Activated CD4-positive, alpha-beta T cell treated with anti-CD3 and anti-CD28 coated beads, Interleukin-2, Interleukin-4, amounts not matched to agents 100 ng/mL and 50 ng/mL, durations not matched to agents 16 hours and 8 hours (primary cell): ENCODE measurements at regions not wholly inside any gene's neighbourhood (a gene's known extent, or its start where the extent isn't known, plus 50 kb on each side); places are given as distances from the start of the nearest gene placed in this dataset.

Experiments
- DNase-seq: peaks from one replicate; pipeline ENCODE4 v3.0.0-alpha.2; 2020; ENCODE audit warnings: low spot score

DNA sequence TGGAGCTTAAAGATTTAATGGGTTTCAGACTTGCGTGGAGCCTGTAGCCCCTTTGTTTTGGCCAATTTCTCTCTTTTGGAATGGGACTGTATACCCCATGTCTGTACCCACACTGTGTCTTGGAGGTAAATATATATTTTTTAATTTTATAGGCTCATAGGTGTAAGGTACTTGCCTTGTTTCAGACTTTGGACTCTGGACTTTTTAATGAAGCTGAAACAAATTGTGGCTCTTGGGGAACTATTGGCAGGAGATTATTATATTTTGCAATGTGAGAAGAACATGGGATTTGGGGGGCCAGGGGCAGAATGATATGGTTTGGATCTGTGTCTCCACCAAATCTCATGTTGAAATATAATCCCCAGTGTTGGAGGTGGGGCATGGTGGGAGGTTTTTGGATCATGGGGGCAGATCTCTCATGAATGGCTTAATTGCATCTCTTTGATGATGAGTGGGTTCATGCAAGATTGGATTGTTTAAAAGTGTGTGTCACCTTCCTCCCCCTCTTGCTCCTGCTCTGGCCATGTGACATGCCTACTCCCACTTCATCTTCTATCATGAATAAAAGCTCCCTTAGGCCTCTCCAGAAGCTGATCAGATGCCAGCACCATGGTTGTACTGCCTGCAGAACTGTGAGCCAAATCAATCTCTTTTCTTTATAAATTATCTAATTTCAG, 74.1 kb upstream of the ARHGAP20 start:
- no peak for DNase-seq

DNA sequence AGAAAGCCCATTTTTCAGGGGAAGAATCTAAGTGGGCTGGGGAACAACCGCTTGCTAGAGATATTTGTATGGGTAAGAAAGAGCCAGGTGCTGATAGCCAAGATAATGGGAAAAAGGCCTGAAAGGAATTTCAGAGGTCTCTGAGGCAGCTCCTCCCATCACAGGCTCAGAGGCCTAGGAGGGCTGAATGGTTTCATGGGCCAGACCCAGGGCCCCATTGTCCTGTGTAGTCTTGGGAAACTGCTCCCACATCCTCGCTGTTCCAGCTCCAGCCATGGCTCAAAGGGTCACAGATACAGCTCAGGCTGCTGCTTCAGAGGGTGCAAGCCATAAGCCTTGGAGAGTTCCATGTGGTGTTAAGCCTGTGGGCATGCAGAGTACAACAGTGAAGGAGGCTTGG, 73.2 kb upstream of the ARHGAP20 start:
- DNase-seq: no peak

DNA sequence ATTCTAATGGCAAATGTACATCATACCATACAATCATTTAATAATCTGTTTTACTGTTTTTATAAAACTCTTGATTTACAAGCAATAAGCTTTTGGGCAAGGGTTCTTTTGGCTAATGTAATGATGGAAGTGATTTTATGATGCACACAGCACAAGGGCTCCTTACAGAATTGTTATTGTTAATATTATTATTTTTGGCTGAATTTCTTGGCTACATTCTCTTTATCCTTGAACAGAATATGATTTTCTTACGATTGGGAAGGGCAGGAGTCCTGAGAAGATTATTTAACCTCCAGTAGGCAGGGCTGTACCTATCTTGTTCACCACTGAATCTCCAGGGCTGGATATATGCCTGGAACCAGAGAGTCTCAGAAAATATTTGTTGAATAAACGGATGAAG, 70.4 kb upstream of the ARHGAP20 start:
- no peak for DNase-seq

DNA sequence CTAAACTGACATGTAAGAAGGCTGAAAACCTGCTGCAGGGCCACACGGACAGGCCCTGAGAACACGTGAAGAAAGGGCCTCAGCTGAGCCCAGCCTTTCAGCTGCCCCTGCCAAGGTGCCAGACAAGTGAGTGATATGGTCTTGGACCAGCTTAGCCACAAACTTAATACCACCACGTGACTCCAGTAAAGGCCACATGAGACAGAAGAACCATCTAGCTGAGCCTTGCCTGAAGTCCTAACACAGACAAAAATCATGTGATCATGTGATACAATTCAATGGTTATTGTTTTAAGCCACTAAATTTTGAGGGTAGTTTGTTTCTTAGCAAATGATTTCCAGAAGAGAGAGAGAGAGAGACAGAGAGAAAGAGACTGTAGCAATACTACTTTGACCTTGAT, 66.9 kb upstream of the ARHGAP20 start:
- DNase-seq: no peak

GRCh38 chr11:110778343-110778742, 66.1 kb upstream of the ARHGAP20 start:
- no peak for DNase-seq

DNA sequence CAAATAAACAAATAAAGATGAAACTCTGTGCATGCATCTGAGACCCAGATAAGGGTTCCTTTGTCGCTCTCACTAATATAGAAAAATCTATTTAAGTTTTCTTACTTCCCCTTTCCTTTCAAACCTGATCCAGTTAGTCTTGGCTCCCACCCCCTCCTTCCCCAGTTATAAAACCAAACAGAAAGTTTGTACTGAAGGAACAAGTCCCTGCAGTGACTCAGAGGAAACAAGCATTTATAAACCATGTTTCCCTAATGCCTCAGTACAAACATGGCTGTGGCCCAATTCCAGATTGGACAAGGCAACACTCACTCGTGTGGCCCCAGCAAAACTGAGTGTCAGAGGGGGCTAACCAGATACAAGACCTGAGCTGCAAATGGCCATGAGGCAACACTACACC, 65.5 kb upstream of the ARHGAP20 start:
- DNase-seq: no peak

DNA sequence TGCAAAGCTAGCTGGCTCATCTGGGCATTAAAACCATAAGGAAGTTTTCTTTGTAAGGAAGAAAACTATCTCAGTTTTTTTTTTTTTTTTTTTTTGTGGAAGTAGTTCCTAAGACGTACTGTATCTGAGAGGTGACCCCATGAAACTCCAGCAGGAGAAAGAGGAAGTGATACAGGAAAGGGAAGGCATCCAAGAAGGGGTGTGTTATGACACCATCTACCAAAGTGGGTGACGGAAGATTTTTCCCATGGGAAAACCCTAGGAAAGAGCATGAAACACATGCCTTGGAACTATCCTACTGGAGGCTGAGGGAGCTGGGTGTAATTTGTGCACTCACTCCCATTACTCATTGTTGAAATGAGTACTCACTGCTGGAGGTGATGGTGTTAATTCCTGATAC, 63.8 kb upstream of the ARHGAP20 start:
- DNase-seq: no peak

- no peak for DNase-seq
These were observed 62.1 kb upstream of the ARHGAP20 start for GRCh38 chr11:110774138-110775014.

- DNase-seq: no peak
These were observed 61.2 kb upstream of the ARHGAP20 start for GRCh38 chr11:110773442-110773841.

- DNase-seq: no peak
These were observed 60.6 kb upstream of the ARHGAP20 start for GRCh38 chr11:110772863-110773262.

GRCh38 chr11:110766316-110766715, 54.1 kb upstream of the ARHGAP20 start:
- no peak for DNase-seq

GRCh38 chr11:110764485-110764884, 52.2 kb upstream of the ARHGAP20 start:
- DNase-seq: no peak

DNA sequence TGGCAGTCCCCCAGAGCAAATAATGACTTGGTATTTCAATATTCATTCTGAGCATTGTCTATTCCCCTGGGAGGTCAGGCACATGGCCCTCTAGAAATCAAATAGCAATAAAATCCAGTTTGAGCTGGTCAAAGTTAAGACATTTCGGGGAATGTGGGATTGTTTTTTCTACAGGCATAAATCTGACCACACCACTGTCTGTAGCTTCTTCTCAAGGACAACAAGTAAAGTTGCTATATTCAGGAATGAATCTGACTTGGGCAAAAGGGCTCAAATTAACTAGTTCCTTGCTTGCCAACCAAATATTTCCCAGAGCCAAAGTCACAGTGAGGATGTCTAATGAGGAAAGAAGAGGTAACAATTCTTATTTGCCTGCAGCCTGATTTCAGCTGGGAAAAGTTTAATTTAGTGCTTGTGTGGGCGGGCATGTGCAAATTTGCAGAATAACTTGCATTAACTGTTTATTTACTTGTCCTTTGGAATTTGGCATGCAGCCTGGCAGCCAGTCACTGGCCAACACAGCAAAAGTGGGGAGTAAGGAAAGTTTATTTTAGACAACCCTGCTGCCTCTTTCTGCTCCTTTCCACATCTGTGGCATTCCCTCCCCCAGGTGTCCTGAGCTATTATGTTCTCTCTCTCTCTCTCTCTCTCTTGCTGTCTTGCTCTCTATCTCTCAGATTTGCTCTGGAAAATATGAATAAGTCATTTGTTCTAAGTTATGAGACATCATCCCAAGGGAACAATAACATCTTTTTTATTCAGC, 51.2 kb upstream of the ARHGAP20 start:
- no peak for DNase-seq

DNA sequence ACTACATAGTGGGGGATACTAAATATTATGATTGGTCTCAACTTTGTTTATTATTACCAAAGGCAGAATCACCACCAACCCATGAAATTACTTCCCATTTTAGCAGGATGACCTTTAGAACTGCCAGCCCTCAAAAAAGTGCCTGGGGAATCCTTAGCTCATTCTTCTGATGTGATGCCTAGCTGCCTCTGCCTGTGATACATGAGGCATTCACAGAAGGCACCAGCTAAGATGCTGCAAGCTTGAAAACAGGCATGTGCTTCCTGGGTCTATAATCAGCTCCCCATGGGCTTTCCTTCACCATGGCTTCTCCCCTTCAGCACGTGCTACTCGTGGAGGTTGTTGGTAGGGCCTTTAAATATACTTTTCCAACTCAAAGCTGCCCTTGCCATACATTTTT, 50.4 kb upstream of the ARHGAP20 start:
- DNase-seq: no peak
